GM03348 (cell line): ENCODE measurements at regions not wholly inside any gene's neighbourhood (a gene's known extent, or its start where the extent isn't known, plus 50 kb on each side); places are given as distances from the start of the nearest gene placed in this dataset.

Experiments
- DNase-seq: peaks from one replicate; pipeline ENCODE4 v3.0.0; 2012; ENCODE audit warnings: low spot score

DNA sequence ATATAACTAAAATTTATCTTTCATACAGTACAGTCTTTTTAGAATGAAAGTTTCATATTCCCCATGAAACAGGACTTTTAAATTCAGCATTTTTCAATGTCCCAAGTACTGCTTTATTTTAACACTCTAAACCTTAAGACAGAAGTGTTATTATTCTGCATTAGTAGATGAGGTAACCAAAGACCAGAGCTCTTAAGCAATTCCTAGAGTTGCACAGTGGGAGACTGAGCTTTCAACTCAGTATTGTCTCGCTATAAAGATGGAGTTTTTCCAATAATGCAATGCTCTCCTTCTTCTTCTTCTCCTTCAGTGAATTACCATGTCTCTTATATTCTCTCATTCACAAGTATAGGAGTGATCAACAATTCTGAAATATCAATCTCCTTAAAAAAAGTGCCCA, 479.7 kb downstream of the CETN3 start:
- peak; percentile 3 for DNase-seq

DNA sequence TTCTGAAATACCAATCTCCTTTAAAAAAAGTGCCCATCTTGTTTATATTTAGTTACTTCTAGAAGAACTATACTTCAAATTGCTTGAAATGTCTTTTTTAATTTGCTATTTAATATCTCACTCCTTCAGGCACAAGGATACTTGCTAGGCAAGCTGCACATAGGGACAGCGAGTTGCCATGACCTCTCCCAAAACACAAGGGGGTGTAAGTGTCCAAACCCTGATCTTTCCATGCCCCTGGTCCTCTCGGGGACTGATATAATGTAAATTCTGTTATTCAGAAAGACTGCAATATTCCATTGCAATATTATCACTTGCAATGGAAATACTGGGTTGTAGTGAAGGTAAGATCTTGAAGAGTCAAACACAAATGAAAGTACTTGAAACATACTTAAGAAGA, 480.4 kb downstream of the CETN3 start:
- no peak for DNase-seq

DNA sequence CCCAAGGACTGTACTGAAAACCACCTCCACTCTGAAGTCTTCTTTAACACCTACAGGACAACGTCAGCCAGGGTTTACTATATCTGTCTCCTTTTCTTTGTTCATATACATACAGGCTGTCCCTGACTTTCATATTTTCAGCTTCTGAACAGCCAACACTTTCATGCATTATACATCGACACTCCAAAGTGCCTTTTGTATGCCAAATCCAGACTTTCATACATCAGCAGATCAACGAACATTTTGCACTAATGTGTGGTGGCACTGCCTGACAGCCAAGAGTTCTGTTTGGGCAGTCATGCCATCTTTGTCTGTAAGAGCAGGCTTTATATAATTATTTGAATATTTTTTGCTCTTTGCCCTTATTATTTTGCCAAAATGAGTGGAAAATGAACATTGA, 487.4 kb downstream of the CETN3 start:
- no peak for DNase-seq

DNA sequence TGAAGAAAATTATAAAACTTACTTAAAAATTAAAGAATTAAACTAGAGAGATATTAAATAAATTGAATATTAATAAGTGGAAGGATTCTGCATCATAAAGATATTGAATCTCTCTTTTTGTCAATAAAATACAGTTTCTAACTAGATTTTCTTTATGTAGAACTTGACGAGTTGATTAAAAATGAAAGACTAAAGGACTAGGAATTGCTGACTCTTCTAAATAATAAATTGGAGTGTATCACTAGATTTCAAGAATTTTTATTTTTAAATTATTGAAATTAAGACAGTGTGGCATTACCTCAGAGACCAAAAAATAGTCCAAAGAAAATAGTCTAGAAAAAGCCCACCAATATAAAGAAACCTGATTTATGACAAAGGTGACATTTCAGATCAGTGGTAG, 492.4 kb downstream of the CETN3 start:
- DNase-seq = no peak

DNA sequence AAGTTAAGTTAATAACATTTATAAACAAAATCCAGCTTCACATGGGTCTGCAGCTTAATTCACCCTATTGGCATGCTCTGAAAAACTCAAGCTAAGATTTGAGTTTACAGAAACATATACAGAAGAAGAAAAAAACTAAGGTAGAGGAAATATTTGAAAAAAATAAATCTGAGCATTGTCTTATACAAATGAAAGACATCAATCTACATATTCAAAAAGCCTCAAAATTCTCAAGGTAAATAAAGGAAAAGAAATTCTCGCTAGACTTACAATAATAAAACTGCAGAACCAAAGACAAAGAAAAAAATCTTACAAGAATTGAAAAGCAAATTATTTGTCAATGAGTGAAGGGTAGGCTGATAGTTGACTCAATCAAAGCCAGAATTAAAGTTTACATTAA, 493.4 kb downstream of the CETN3 start:
- DNase-seq = no peak

DNA sequence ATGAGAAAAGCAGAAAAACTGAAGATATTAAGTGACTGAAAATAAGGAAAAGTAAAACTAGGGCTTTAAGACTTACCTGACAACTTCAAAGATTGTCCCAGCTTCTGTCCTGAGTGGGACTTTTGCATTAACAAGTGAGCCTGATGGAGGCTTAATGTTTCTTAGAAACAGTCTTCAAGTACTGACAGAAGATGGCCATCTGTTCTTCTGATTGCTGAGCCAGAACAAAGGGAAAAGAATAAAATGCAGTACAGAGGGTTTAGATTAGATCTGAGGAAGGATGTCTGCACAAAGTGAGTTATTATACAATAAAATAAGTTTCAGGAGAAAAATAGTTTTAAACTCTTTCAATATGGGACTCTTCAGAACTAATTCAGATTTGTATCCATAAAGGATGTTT, 500.7 kb downstream of the CETN3 start:
- no peak for DNase-seq

DNA sequence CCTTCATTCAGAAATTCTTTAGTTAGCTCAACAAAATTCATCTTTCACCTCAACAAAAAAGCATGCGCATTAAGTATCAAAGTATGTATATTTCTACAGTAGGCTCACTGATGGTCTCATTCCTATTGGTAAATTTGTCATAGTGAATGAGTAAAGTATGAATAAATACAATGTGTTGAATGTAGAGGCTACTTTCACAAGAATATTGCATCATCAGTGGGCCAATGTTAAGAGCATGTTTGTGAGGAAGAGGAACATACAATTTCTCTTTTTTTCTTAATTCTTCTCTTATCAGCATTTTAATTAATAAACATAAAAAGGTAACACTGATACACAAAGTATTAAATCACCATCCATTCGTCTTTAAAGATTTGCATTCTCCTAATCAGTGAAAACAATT, 505.1 kb downstream of the CETN3 start:
- DNase-seq = no peak

DNA sequence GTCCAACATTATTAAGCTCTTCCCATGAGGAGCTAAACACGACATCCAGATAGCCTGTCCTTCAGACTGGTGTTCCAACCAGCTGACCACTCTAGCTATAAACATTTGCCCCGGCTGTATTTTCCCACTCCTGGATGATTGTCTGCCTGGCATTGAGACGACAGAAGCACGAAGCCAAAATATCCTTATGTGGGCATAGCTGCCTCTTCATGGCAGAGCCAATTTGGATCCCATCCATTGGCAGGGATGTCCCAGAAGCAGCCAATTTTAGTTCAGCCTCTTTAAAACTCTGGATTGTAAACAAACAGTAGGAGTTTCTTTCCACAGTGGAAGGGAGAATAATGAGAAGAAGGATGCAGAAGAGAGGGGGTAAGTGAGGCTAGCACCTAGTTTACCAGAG, 507.6 kb downstream of the CETN3 start:
- no peak for DNase-seq

DNA sequence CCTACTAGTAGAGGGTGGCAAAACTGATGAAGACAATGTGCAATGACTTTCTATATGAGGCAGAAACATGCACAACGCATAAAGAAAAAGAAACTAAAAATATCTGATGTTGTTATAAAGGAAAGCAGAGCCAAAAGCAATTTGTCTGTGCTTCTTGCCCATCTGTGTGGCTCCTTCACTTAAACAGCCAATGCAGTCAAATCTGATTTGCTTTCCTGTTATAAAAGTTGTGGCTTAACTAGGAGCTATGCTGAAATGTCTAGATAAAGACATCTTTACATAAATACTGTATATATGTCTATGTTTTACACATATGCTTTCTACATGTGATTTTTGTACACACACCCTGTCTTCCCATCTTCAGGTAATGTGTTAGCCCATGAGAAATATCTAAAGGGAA, 508.2 kb downstream of the CETN3 start:
- DNase-seq = no peak

DNA sequence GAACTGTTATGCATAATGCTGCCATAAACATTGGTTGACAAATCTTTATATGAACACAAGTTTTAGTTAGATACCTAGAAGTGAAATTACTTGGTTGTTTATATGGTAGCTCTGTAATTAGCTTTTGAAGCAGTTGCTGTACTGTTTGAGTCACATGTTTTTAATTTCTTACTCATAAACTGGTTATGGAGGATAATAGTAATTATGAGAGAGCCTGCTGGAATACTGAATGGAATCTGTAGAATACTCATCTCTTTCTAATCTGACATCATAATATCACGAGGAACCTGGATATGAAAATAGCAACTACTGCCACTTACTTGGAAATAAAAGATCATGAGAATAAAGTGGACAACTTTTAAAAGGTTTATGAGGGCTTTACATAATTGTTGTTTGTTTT, 509.2 kb downstream of the CETN3 start:
- DNase-seq = no peak

DNA sequence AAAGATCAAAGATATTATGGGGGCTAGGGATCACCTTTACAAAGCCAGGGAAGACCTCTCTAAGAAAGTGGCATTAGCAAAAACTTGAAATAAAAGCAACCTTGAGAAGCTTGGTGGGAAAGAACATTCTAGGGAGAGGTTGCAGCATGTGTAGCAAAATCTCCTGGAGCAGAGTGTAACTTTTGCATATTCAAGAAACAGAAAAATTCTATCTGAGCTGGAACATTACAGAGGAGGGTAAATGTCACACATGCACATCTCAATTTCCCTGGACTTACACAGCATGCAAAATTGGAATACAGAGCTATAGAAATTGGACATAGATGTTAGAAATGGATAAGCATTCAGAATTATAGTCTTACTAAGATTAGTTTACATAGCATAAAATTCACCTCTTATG, 510.0 kb downstream of the CETN3 start:
- DNase-seq = no peak

DNA sequence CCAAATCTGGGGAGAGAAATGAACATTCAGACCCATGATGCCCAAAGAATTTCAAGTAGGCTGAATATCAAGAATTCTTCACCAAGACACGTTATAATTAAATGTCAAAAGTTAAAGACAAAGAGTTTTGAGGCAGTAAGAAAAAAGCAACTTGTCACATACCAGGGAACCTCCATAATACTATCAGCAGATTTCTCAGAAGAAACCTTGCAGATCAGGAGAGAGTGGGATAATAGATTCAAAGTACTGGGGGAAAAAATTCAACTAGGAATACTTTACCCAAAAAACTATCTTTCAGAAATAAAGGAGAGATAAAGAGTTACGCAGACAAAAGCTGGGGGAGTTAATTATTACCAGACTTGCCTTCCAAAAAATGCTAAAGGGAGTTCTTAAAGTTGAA, 516.0 kb downstream of the CETN3 start:
- no peak for DNase-seq

DNA sequence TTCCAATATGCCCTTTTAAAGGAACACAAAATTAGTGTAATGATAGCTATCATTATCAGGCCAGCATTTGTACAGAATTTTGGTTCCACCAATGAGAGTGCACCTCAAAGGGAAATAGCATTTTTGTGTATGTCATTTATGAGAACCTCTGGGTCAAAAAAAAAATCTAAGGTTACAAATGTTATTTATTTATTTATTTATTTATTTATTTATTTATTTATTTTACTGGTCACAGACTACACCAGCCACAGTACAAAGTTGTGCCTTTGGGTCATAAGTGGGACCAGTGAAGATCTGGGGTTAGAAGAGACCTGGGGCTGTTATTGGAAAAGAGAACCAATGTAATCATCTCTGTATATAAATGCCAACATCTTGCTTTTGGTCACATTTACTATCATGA, 523.9 kb downstream of the CETN3 start:
- DNase-seq = no peak

DNA sequence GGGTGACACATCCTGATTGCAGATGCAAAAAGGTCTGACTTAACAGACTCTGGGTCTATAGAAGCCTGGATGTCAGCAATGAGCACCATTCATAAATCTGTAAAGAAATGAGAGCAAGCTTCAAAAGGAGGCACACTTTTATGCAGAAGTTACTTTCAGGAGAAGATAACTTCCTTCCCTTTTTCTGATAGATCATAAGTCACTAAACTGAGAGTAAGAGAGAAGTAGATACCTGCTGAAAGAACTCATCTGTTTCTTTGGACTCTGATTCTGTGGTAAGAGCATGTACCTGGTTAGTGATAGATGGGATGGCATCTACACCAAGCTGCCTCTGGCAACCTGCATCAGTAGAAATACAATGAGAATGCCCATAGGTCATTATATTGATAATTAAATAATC, 525.6 kb downstream of the CETN3 start:
- no peak for DNase-seq

DNA sequence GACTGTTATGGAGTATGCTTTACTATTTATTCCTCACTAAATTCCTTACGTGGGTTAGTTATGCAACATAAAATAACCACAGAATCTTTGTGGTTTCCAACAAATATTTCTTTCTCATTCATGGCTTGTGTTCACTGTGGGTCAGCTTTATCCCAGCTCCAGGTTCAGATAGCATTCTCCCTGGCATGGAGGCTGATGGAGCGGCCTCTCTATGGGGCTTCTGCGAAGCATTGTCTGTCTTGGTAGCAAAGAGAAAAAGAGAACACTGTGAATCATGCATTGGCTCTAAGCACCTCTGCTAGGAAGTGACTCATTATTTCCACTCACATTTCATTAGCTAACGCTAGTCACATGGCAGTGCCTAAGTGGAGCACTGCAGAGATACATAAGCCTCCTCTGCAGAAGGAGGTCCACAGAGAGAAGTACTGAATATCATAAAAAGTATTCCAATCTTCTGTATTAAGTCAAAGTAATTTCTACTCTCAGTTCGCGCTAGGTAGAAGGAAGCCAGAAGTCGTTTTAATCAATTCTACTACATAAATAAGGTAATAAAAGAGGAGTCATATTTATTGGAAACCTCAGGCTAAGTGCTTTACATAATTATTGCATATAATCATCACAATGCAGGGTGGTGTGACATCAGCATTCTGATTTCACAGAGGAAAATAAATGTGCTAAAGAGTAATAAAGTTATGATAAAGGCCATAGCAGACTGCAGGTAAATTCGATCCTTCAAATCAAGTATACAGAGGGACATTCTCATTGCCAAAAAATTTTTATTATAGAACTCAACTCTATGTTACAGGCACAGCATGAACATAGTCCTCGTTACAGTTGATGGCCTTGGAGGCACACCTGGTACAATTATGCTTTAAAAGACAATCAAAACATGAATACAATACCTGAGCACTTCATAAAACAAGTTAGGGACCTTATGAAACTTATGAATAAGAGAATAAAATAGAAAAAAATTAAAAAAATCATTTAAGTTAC, 531.1 kb downstream of the CETN3 start:
- peak; percentile 51 for DNase-seq

DNA sequence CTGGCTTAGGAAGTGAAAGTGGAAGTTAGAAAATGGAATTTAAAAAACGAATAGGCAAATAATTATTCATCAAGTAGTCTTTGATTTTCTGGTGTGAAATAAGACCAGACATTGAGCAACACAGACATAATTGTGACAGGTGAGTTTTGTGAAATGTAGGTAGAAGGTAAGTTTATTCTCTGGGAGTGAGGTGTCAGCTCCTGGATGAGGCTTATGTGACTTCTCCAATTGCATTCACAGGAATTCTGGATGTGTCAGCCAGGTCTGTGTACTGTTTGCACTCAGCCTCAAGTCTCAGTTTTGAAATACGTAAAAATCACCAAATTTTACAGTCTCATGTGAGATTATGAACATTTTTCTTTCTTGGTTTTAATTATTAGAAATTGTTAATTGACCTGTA, 537.6 kb downstream of the CETN3 start:
- no peak for DNase-seq

DNA sequence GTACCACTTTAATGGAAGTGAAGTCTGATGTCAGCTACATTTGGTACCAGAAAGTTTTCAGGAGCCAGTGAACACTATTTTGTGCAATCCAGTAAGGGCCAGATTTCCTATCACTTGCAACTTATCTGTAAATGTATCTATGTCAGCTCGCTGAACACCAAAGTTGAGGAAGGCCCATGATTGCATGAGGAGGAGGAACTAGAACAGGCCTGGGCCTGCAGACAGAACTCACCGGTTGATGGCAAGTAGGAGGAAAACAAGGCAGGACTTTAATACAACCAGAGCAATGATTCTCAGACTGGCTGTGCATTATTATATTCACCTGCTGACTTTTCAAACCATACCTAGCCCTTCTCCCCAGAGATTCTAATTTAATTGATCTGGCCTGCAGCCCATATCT, 540.2 kb downstream of the CETN3 start:
- no peak for DNase-seq

DNA sequence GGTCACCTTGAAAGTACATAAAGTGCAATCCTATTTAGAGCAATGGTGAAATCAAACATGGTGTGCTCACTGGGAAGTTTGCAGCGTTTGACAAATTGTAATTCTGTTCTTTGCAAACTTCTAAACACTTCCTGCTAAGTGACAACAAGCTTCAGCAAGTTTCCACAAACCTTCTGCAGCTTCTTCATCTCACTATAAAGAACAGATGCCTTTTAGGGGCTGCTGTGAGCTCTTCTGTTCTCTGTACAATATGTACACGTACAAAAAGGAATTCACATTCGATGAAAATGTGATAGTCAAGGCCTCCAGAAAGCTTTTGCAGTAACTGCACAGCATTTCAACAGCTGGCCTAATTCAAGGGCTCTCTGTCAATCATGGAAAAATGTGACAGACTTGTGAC, 543.1 kb downstream of the CETN3 start:
- DNase-seq = no peak

DNA sequence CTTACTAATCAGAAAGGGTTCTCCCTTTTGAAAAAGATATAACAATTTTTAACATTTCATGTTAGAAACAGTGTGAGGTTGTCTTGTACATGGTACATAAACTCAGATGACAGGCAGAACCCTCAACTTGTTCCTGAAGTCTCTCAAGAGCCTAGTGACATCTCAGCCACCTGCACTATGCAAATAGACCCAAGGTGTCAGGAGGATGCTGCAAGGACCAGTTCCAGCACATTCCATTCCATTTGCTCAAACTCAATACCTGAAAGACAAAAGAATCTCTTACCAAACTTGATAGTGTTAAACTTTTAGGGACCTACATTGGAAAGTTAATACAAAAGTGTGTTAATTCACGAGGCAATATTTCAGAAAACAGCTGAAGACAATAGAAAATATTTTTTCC, 544.6 kb downstream of the CETN3 start:
- DNase-seq = no peak

DNA sequence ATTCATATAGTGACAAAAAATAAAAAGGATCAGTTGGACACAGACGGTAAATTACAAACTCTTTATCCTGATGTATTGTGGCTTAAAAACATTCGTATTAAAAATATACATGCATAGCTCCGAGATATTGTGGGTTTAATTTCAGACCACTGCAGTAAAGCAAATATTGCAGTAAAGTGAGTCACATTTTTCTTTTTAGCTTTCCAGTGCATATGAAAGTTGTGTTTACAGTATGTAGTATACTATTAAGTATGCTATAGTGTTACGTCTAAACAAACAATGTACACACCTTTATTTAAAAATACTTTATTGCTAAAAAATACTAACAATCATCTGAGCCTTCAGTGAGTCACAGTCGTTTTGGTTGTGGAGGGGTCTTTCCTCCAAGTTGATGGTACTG, 551.8 kb downstream of the CETN3 start:
- no peak for DNase-seq

DNA sequence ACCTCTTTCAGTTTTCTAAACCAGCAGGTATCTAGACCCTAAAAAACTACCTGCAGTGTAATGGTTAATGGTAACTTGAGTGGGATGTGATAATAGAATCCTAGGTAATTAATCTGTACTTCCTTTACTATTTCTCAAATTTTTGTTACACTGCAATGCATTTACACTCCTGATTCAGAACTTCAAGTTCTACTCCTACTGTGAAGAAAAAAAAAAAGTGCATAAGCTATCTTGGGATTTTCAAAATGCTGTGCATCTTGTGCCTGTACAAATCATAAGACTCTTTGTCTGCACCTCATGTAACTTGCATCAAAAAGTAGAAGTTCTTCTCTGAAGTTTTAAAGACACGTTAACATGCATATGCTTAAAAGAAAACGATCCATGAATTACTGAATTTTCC, 554.1 kb downstream of the CETN3 start:
- no peak for DNase-seq

DNA sequence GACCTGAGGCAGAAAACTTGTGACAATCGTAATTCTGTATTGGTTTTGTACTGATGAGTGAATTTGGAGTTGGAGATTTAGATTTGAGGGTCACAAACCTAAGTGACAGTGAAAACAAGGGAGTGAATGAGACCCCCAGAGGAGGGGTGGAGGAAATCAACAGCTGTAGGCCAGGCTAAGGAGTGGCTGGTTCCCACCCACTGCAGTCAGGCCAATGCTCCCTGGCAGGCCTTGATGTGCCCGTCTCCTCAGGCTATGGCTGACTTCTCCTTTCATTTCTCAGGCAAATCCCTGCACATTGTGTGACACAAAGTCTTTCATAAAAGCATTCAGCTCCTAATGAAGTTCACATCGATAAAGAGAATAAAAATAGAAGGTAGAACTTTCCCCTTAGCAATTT, 557.6 kb downstream of the CETN3 start:
- no peak for DNase-seq

DNA sequence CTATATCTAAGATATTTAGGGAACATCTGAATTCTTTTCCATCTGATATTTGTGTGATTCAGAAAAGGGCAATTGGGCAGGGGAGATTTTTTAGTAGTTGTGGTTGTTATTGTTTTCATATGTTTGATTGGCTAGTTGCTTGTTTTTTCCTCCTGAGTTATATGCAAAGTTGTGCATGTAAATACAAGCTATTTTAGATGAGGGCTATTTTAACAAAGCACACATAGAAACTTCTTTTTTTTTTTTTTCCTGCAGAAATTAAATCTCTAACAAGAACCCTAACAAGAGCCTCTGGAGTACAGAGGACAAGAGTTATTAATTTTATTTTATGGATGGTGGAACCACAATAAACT, 559.1 kb downstream of the CETN3 start:
- DNase-seq = no peak

DNA sequence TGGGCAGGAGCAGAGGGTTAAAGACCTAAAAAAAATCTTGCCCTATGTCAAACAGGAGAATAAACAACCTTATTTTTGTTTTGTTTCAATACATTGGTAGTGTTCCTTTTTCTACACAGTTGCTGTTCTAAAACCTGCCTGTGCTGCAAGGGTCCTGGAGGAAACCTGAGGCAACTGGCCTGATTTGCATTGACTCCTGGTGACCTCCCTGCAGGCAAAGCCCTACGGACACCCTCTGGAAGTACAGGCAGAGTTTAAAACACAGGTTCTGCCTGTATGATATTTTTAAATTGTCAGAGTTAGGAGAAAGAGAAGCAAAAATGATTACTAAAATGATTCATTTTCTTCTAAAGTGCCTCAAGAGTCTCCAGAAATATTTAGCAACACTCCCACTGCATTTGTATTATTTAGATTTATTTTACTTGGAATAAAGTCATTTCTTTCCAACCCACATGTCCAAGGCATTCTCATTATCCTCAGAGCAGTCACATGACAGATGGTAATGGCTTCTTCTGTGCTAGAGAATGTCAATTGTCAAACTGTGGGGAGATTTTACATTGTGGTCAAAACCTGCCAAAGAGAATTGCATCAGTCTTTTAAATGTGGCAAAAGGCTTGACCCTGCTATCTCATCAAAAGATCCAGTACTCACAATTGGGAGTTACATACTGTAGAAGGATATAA, 559.6 kb downstream of the CETN3 start:
- peak; percentile 30 for DNase-seq
